ENCODE measurements at regions not wholly inside any gene's neighbourhood (a gene's known extent, or its start where the extent isn't known, plus 50 kb on each side); places are given as distances from the start of the nearest gene placed in this dataset.
A peak's percentile ranks its signal among the peaks of the same experiment; 100 is the strongest.
"Not testable (repeated sequence)": the region's sequence is repeated elsewhere in the genome, so short reads cannot be mapped to it uniquely, and the experiment has no call there.

DNA sequence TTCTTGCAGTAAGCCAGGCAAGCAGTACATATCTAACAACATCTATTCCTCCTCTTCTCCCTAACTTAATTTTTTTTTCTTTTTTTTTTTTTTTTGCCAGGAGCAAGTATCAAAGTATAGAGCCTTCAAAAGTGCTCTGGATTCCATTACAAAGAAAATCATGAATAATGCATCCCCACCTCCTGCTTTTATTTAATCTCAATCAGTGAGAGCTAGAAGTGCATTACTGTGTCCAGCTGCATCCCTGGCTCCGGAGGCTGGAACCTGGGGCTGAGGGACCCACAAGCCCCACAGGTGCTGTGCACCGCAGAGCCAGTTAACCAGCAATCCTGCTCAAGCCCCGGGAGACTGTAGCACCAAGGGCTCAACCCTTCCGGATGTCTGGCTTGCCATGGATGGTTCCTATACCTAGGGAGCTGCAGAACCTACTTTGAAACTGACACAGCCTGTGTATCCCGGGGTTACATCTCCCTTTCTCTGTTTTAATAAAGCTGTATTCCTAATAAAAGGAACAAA is 455.9 kb upstream of the RUNX1 start:
- Histone ChIP-seq H3K27me3 (replicated peaks in 1 of 2; ENCODE audit: control insufficient read depth in 2 of 2, extremely low read depth in 1 of 2, insufficient read depth in 2 of 2, low read length in 1 of 2) (peaks cover 0 to 2% of the 10 kb centered on the region in 2 experiments), H3K27ac (ENCODE audit: low read length) (peak overlapping the region; percentile 75), H3K4me3 (ENCODE audit: control insufficient read depth in 1 of 2, extremely low read depth in 1 of 2, low read length in 1 of 2) (no peak overlapping the region), H3K9me3 (no peaks in the 10 kb centered on the region), H3K4me1 (ENCODE audit: control insufficient read depth in 1 of 2, extremely low read depth in 1 of 2, insufficient read depth in 2 of 2, low read length in 2 of 2) (peaks cover 34 to 42% of the 10 kb centered on the region in 2 experiments), H3K36me3 (ENCODE audit: control insufficient read depth in 2 of 2, extremely low read depth in 1 of 2, insufficient read depth in 1 of 2, low read length in 1 of 2) (no peaks in the 10 kb centered on the region)
- peak overlapping the region in 1 of 3 donors; percentile 0 for H3K4me3 Mint-ChIP-seq
- no peaks in the 10 kb centered on the region for H3K36me3 Mint-ChIP-seq
- peak overlapping the region; percentile 88 to 94 for H3K27ac Mint-ChIP-seq
- ChIA-PET POLR2A (interaction anchor here in 1 of 2 donors (0.5 kb wide), 1 partner anchor 64 kb away, joined by 11 read pairs; no protein-coding TSS in a partner anchor), CTCF (interaction anchor here in 1 of 2 donors (0.7 kb wide), 1 partner anchor 334 kb away, joined by 3 read pairs; no protein-coding TSS in a partner anchor)
- WGBS (ENCODE audit: insufficient coverage) = 89% methylated on average over 5 of the region's 5 CpGs
- peaks cover 0 to 5% of the 10 kb centered on the region in 2 donors for H3K27me3 Mint-ChIP-seq
- no peaks in the 10 kb centered on the region for H3K9me3 Mint-ChIP-seq
- no peak for ATAC-seq (replicated peaks in 1 of 4)
- H3K4me1 Mint-ChIP-seq = peaks cover 51 to 79% (median 52%) of the 10 kb centered on the region in 3 donors
- DNase-seq = no peak

DNA sequence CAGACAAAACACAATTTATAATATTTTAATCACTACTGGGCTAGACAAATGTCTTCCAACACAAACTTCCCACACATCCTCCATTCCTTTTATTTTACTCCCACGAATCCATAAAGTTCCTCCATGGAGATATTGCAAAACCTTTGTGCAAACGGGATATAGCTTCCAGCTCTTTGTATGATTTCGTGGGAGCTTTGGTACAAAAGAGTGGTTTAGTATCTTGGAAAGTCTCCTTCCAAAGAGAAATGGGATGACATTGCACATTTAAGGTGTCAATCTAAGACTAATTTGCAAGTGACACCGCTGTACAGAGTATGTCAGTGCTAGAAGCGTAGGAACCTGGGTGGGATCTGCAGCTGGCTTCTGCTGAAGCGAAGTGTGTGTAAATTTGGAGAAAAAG is 455.2 kb upstream of the RUNX1 start:
- H3K4me1 ChIP-seq (ENCODE audit: control insufficient read depth in 1 of 2, extremely low read depth in 1 of 2, insufficient read depth in 2 of 2, low read length in 2 of 2) = peaks cover 34 to 38% of the 10 kb centered on the region in 2 experiments
- WGBS (ENCODE audit: insufficient coverage) = 59% methylated on average over 2 of the region's 6 CpGs
- H3K9me3 ChIP-seq = no peaks in the 10 kb centered on the region
- DNase-seq = no peak
- no peak overlapping the region for H3K4me3 ChIP-seq (ENCODE audit: control insufficient read depth in 1 of 2, extremely low read depth in 1 of 2, low read length in 1 of 2)
- peaks cover 51 to 76% (median 52%) of the 10 kb centered on the region in 3 donors for H3K4me1 Mint-ChIP-seq
- ChIA-PET POLR2A (no interaction called here), CTCF (no interaction called here)
- no peaks in the 10 kb centered on the region for H3K36me3 ChIP-seq (ENCODE audit: control insufficient read depth in 2 of 2, extremely low read depth in 1 of 2, insufficient read depth in 1 of 2, low read length in 1 of 2)
- peak overlapping the region; percentile 75 for H3K27ac ChIP-seq (ENCODE audit: low read length)
- peak overlapping the region in 1 of 3 donors; percentile 83 for H3K4me3 Mint-ChIP-seq
- H3K27me3 ChIP-seq (replicated peaks in 1 of 2; ENCODE audit: control insufficient read depth in 2 of 2, extremely low read depth in 1 of 2, insufficient read depth in 2 of 2, low read length in 1 of 2) = peaks cover 0 to 2% of the 10 kb centered on the region in 2 experiments
- no peaks in the 10 kb centered on the region for H3K36me3 Mint-ChIP-seq
- H3K27me3 Mint-ChIP-seq = peaks cover 0 to 5% of the 10 kb centered on the region in 2 donors
- no peaks in the 10 kb centered on the region for H3K9me3 Mint-ChIP-seq
- H3K27ac Mint-ChIP-seq = peak overlapping the region; percentile 92 to 94
- ATAC-seq (replicated peaks in 1 of 4) = no peak

DNA sequence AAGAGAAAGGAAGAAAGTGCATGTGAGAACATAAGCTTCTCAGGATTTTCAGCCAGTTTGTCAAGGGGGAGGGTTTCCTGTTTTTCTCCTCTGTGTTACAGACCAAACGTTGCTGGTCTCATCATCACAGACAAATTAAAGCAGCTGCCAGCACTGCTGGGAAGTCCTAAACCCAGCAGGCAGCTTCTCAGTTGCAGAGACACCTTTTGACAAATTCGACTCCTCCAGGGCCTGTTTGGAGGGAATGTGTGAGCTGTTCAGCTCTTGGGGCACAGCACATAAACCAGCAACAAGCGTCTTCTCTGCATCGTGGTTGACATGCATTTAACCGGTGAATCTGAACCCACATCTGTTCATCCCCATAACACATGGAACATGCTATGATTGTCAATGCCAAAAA is 454.6 kb upstream of the RUNX1 start:
- peaks cover 46 to 70% (median 48%) of the 10 kb centered on the region in 3 donors for H3K4me1 Mint-ChIP-seq
- Histone ChIP-seq H3K4me1 (ENCODE audit: control insufficient read depth in 1 of 2, extremely low read depth in 1 of 2, insufficient read depth in 2 of 2, low read length in 2 of 2) (peaks cover 30 to 32% of the 10 kb centered on the region in 2 experiments), H3K4me3 (ENCODE audit: control insufficient read depth in 1 of 2, extremely low read depth in 1 of 2, low read length in 1 of 2) (no peak overlapping the region), H3K27ac (ENCODE audit: low read length) (peak overlapping the region; percentile 75), H3K27me3 (replicated peaks in 1 of 2; ENCODE audit: control insufficient read depth in 2 of 2, extremely low read depth in 1 of 2, insufficient read depth in 2 of 2, low read length in 1 of 2) (peaks cover 0 to 2% of the 10 kb centered on the region in 2 experiments), H3K9me3 (no peaks in the 10 kb centered on the region), H3K36me3 (ENCODE audit: control insufficient read depth in 2 of 2, extremely low read depth in 1 of 2, insufficient read depth in 1 of 2, low read length in 1 of 2) (no peaks in the 10 kb centered on the region)
- ChIA-PET CTCF (no interaction called here), POLR2A (interaction anchor here in 1 of 2 donors (0.6 kb wide), 1 partner anchor 135 kb away, joined by 3 read pairs; no protein-coding TSS in a partner anchor)
- H3K9me3 Mint-ChIP-seq = no peaks in the 10 kb centered on the region
- H3K36me3 Mint-ChIP-seq = no peaks in the 10 kb centered on the region
- H3K27me3 Mint-ChIP-seq = peaks cover 0 to 5% of the 10 kb centered on the region in 2 donors
- DNase-seq (peak in 31 of 35 experiments; percentile 9 to 68 (median 26)), ATAC-seq (replicated peaks in 1 of 4) (peak; percentile 95 to 99 (median 98))
- WGBS (ENCODE audit: insufficient coverage) = 7% methylated on average over 3 of the region's 5 CpGs
- H3K4me3 Mint-ChIP-seq = peak overlapping the region in 2 of 3 donors; percentile 31 to 83
- H3K27ac Mint-ChIP-seq = peak overlapping the region; percentile 92 to 94

DNA sequence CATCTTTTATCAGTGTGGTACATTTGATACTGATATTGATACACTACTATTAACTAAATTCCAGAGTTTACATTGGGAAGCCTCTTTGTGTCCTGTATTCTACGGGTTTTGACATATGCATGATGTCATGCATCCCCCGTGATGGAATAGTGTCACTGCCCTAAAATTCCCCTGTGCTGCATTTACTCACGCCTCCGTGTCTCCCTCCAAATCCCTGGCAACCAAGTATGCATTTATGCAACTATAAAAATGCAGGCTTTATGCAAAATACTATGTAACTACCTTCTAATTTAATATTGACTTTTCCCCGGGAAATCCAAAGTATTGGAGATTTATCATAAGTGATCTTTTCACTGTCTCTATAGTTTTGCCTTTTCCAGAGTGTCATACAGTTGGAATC is 453.7 kb upstream of the RUNX1 start:
- POLR2A ChIA-PET = no interaction called here
- no peaks in the 10 kb centered on the region for H3K9me3 Mint-ChIP-seq
- H3K27ac Mint-ChIP-seq = peak overlapping the region; percentile 92 to 94
- no peaks in the 10 kb centered on the region for H3K36me3 ChIP-seq (ENCODE audit: control insufficient read depth in 2 of 2, extremely low read depth in 1 of 2, insufficient read depth in 1 of 2, low read length in 1 of 2)
- peak overlapping the region in 1 of 3 donors; percentile 83 for H3K4me3 Mint-ChIP-seq
- H3K9me3 ChIP-seq = no peaks in the 10 kb centered on the region
- ATAC-seq (replicated peaks in 1 of 4) (no peak), DNase-seq (no peak)
- no peak overlapping the region for H3K4me3 ChIP-seq (ENCODE audit: control insufficient read depth in 1 of 2, extremely low read depth in 1 of 2, low read length in 1 of 2)
- H3K4me1 ChIP-seq (ENCODE audit: control insufficient read depth in 1 of 2, extremely low read depth in 1 of 2, insufficient read depth in 2 of 2, low read length in 2 of 2) = peaks cover 25 to 30% of the 10 kb centered on the region in 2 experiments
- no peaks in the 10 kb centered on the region for H3K36me3 Mint-ChIP-seq
- no CpG with 5 or more reads among the region's 5 CpGs for WGBS (ENCODE audit: insufficient coverage)
- no peak overlapping the region for H3K27ac ChIP-seq (ENCODE audit: low read length)
- H3K4me1 Mint-ChIP-seq = peaks cover 41 to 64% (median 42%) of the 10 kb centered on the region in 3 donors
- peaks cover 0 to 2% of the 10 kb centered on the region in 2 experiments for H3K27me3 ChIP-seq (replicated peaks in 1 of 2; ENCODE audit: control insufficient read depth in 2 of 2, extremely low read depth in 1 of 2, insufficient read depth in 2 of 2, low read length in 1 of 2)
- CTCF ChIA-PET = no interaction called here
- H3K27me3 Mint-ChIP-seq = peaks cover 0 to 5% of the 10 kb centered on the region in 2 donors

DNA sequence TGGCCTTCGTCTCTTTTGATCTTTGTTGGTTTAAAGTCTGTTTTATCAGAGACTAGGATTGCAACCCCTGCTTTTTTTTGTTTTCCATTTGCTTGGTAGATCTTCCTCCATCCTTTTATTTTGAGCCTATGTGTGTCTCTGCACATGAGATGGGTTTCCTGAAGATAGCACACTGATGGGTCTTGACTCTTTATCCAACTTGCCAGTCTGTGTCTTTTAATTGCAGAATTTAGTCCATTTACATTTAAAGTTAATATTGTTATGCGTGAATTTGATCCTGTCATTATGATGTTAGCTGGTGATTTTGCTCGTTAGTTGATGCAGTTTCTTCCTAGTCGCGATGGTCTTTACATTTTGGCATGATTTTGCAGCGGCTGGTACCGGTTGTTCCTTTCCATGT is 448.4 kb upstream of the RUNX1 start:
- DNase-seq; H3K27ac ChIP-seq (ENCODE audit: low read length); CTCF ChIA-PET; POLR2A ChIA-PET; H3K9me3 ChIP-seq; H3K27ac Mint-ChIP-seq; H3K4me3 ChIP-seq (ENCODE audit: control insufficient read depth in 1 of 2, extremely low read depth in 1 of 2, low read length in 1 of 2); H3K36me3 ChIP-seq (ENCODE audit: control insufficient read depth in 2 of 2, extremely low read depth in 1 of 2, insufficient read depth in 1 of 2, low read length in 1 of 2); H3K36me3 Mint-ChIP-seq; H3K27me3 Mint-ChIP-seq; H3K4me1 ChIP-seq (ENCODE audit: control insufficient read depth in 1 of 2, extremely low read depth in 1 of 2, insufficient read depth in 2 of 2, low read length in 2 of 2); H3K27me3 ChIP-seq (replicated peaks in 1 of 2; ENCODE audit: control insufficient read depth in 2 of 2, extremely low read depth in 1 of 2, insufficient read depth in 2 of 2, low read length in 1 of 2); H3K4me3 Mint-ChIP-seq; H3K9me3 Mint-ChIP-seq; ATAC-seq (replicated peaks in 1 of 4): not testable (repeated sequence)
- no CpG with 5 or more reads among the region's 7 CpGs for WGBS (ENCODE audit: insufficient coverage)
- peaks cover 3 to 22% (median 5%) of the 10 kb centered on the region in 3 donors for H3K4me1 Mint-ChIP-seq

DNA sequence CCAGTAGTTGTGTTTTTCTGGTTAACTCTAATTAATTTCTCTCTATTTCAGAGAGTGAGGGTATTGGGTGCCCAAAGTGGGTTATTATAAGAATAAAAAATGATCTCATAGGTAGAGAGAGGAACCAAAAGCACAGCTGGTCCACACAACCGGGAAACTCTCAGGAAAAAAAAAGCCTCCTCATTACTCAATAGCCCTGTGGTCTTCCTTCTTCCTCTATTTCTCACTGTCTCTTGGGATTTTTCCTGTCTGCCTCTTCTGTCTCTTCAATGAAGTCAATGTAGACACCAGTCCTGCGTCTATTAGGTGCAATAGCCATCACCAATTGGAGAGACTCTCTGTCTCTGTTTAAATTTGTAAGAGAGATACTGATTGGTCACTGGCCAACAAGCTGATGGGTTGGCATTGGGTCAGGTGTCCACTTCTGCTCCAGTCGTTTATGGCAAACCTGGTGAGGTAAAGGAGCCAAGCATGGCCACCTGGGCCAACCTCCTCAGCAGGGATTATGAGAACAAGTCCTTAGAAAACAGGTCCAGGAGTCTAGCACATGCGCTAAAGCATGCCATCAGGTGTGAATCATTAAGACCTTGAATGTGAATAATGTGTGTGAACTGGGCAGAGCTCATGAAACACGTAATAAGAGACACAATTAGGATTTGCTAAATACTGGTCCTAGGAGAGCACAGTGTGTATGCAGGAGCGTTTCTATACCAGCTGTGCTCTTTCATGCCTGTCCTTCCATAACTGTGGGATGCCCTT is 443.0 kb upstream of the RUNX1 start:
- Mint-ChIP-seq H3K27me3 (peaks cover 3 to 5% of the 10 kb centered on the region in 2 donors), H3K4me3 (no peak overlapping the region), H3K9me3 (no peaks in the 10 kb centered on the region), H3K36me3 (no peaks in the 10 kb centered on the region), H3K4me1 (no peaks in the 10 kb centered on the region), H3K27ac (no peak overlapping the region)
- Histone ChIP-seq H3K27me3 (replicated peaks in 1 of 2; ENCODE audit: control insufficient read depth in 2 of 2, extremely low read depth in 1 of 2, insufficient read depth in 2 of 2, low read length in 1 of 2) (peaks cover 0 to 8% of the 10 kb centered on the region in 2 experiments), H3K27ac (ENCODE audit: low read length) (no peak overlapping the region), H3K4me3 (ENCODE audit: control insufficient read depth in 1 of 2, extremely low read depth in 1 of 2, low read length in 1 of 2) (no peak overlapping the region), H3K4me1 (ENCODE audit: control insufficient read depth in 1 of 2, extremely low read depth in 1 of 2, insufficient read depth in 2 of 2, low read length in 2 of 2) (no peaks in the 10 kb centered on the region), H3K36me3 (ENCODE audit: control insufficient read depth in 2 of 2, extremely low read depth in 1 of 2, insufficient read depth in 1 of 2, low read length in 1 of 2) (no peaks in the 10 kb centered on the region), H3K9me3 (no peaks in the 10 kb centered on the region)
- WGBS (ENCODE audit: insufficient coverage) = 83% methylated on average over 3 of the region's 6 CpGs
- DNase-seq (no peak), ATAC-seq (replicated peaks in 1 of 4) (no peak)
- ChIA-PET POLR2A (no interaction called here), CTCF (no interaction called here)
